PFSK-1 (cell line): ENCODE measurements at regions not wholly inside any gene's neighbourhood (a gene's known extent, or its start where the extent isn't known, plus 50 kb on each side); places are given as distances from the start of the nearest gene placed in this dataset.

Source experiments
- FOXP2 ChIP-seq: optimal IDR thresholded peaks from 2 replicates; pipeline ENCODE3; 2011; ENCODE audit warnings: borderline replicate concordance, control low read depth, inconsistent platforms; ENCODE audit not compliant: insufficient read depth; ENCODE audit errors: extremely low read length, extremely low read depth
- POLR2AphosphoS5 ChIP-seq: IDR thresholded peaks from 2 replicates; pipeline ENCODE4 v1.6.1; 2012; ENCODE audit warnings: low read depth, mild to moderate bottlenecking, control low read depth, low read length, moderate library complexity
- REST ChIP-seq, 2 experiments: IDR thresholded peaks; 2 replicates each; pipeline versions ENCODE4 v1.6.1 to v1.8.0; 2011 to 2012; ENCODE audit warnings: low read depth in 2 of 2, low read length in 2 of 2, control low read depth in 1 of 2, inconsistent platforms in 1 of 2, mild to moderate bottlenecking in 1 of 2, moderate library complexity in 1 of 2; ENCODE audit not compliant: insufficient read depth in 1 of 2
- SIN3A ChIP-seq: IDR thresholded peaks from 2 replicates; pipeline ENCODE4 v1.6.1; 2012; ENCODE audit warnings: mild to moderate bottlenecking, low read length, moderate library complexity, borderline replicate concordance; ENCODE audit not compliant: insufficient read depth
- TAF1 ChIP-seq: IDR thresholded peaks from 2 replicates; pipeline ENCODE4 v1.6.1; 2012; ENCODE audit warnings: low read length, control low read depth, borderline replicate concordance; ENCODE audit not compliant: insufficient read depth

GRCh38 chr11:42849362-42849761 lies 462.4 kb upstream of the API5 start:
- TF ChIP-seq SIN3A (no peak), REST (IDR thresholded peaks at IDR 0.05; ENCODE audit: insufficient read depth in 1 of 2, low read depth in 2 of 2, low read length in 2 of 2) (no peak), POLR2AphosphoS5 (no peak), TAF1 (no peak), FOXP2 (no peak)

GRCh38 chr11:42857344-42857743 lies 454.5 kb upstream of the API5 start:
- TF ChIP-seq SIN3A (no peak), POLR2AphosphoS5 (no peak), FOXP2 (no peak), TAF1 (no peak), REST (IDR thresholded peaks at IDR 0.05; ENCODE audit: insufficient read depth in 1 of 2, low read depth in 2 of 2, low read length in 2 of 2) (no peak)

GRCh38 chr11:42870480-42870879 lies 441.3 kb upstream of the API5 start:
- no peak for TF ChIP-seq TAF1
- no peak for TF ChIP-seq SIN3A
- no peak for TF ChIP-seq POLR2AphosphoS5
- TF ChIP-seq FOXP2 = no peak
- TF ChIP-seq REST (IDR thresholded peaks at IDR 0.05; ENCODE audit: insufficient read depth in 1 of 2, low read depth in 2 of 2, low read length in 2 of 2) = no peak

GRCh38 chr11:42890773-42891172 lies 421.0 kb upstream of the API5 start:
- no peak for TF ChIP-seq POLR2AphosphoS5
- TF ChIP-seq TAF1 = no peak

GRCh38 chr11:42901084-42901483 lies 410.7 kb upstream of the API5 start:
- TF ChIP-seq REST (IDR thresholded peaks at IDR 0.05; ENCODE audit: insufficient read depth in 1 of 2, low read depth in 2 of 2, low read length in 2 of 2) (no peak), FOXP2 (no peak), SIN3A (no peak), TAF1 (no peak), POLR2AphosphoS5 (no peak)

GRCh38 chr11:42906226-42906625 lies 405.6 kb upstream of the API5 start:
- TF ChIP-seq POLR2AphosphoS5 = no peak
- no peak for TF ChIP-seq TAF1
- TF ChIP-seq FOXP2 = no peak
- no peak for TF ChIP-seq REST (IDR thresholded peaks at IDR 0.05; ENCODE audit: insufficient read depth in 1 of 2, low read depth in 2 of 2, low read length in 2 of 2)
- no peak for TF ChIP-seq SIN3A
